ENCODE measurements at regions not wholly inside any gene's neighbourhood (a gene's known extent, or its start where the extent isn't known, plus 50 kb on each side); places are given as distances from the start of the nearest gene placed in this dataset.
"Not testable (repeated sequence)": the region's sequence is repeated elsewhere in the genome, so short reads cannot be mapped to it uniquely, and the experiment has no call there.

- DNase-seq = no peak
Measured at GRCh38 chr5:135154961-135155360, 120.9 kb upstream of the PITX1 start.

GRCh38 chr5:135154197-135154596 is 120.2 kb upstream of the PITX1 start:
- no peak for DNase-seq

GRCh38 chr5:135153661-135154060 is 119.6 kb upstream of the PITX1 start:
- no peak for DNase-seq

- no peak for DNase-seq
Measured at GRCh38 chr5:135153259-135153658, 119.2 kb upstream of the PITX1 start.

GRCh38 chr5:135151660-135152059 is 117.6 kb upstream of the PITX1 start:
- not testable (repeated sequence) for DNase-seq

GRCh38 chr5:135151256-135151655 is 117.2 kb upstream of the PITX1 start:
- no peak for DNase-seq

- no peak for DNase-seq
Measured at GRCh38 chr5:135150767-135151166, 116.7 kb upstream of the PITX1 start.

GRCh38 chr5:135149956-135150723 is 116.1 kb upstream of the PITX1 start:
- DNase-seq = no peak

- DNase-seq = no peak
Measured at GRCh38 chr5:135149229-135149955, 115.4 kb upstream of the PITX1 start.

GRCh38 chr5:135147294-135148090 is 113.5 kb upstream of the PITX1 start:
- no peak for DNase-seq

- no peak for DNase-seq
Measured at GRCh38 chr5:135145985-135146384, 112.0 kb upstream of the PITX1 start.

- DNase-seq = not testable (repeated sequence)
Measured at GRCh38 chr5:135143682-135144081, 109.7 kb upstream of the PITX1 start.

- DNase-seq = no peak
Measured at GRCh38 chr5:135141303-135142268, 107.6 kb upstream of the PITX1 start.

- DNase-seq = no peak
Measured at GRCh38 chr5:135140446-135141204, 106.6 kb upstream of the PITX1 start.

- DNase-seq = no peak
Measured at GRCh38 chr5:135139381-135140134, 105.5 kb upstream of the PITX1 start.

- no peak for DNase-seq
Measured at GRCh38 chr5:135138116-135138850, 104.3 kb upstream of the PITX1 start.

GRCh38 chr5:135137146-135137915 is 103.3 kb upstream of the PITX1 start:
- no peak for DNase-seq

GRCh38 chr5:135136546-135136945 is 102.5 kb upstream of the PITX1 start:
- no peak for DNase-seq

All from retina (tissue), 1 donor.